ENCODE measurements at regions not wholly inside any gene's neighbourhood (a gene's known extent, or its start where the extent isn't known, plus 50 kb on each side); places are given as distances from the start of the nearest gene placed in this dataset.

- WGBS, 2 donors = 96 to 99% methylated on average over 4 of the region's 4 CpGs
- Histone ChIP-seq H3K27me3 (no peaks in the 10 kb centered on the region), H3K4me1 (no peaks in the 10 kb centered on the region), H3K9me3 (no peaks in the 10 kb centered on the region), H3K27ac (no peak overlapping the region), H3K36me3 (no peaks in the 10 kb centered on the region), H3K4me3 (no peak overlapping the region)
- no peak for DNase-seq (ENCODE audit: low spot score in 2 of 2)
- TF ChIP-seq EP300 (IDR thresholded peaks at IDR 0.05) (no peak), CTCF (IDR thresholded peaks at IDR 0.05) (no peak), POLR2A (IDR thresholded peaks at IDR 0.05) (no peak)
These were observed 69.7 kb upstream of the APC start for GRCh38 chr5:112668016-112668415.

GRCh38 chr5:112668911-112669310 is 68.8 kb upstream of the APC start:
- no peak for DNase-seq (ENCODE audit: low spot score in 2 of 2)
- Histone ChIP-seq H3K4me1 (no peaks in the 10 kb centered on the region), H3K27ac (no peak overlapping the region), H3K4me3 (no peak overlapping the region), H3K27me3 (no peaks in the 10 kb centered on the region), H3K36me3 (no peaks in the 10 kb centered on the region), H3K9me3 (no peaks in the 10 kb centered on the region)
- TF ChIP-seq POLR2A (IDR thresholded peaks at IDR 0.05) (no peak), CTCF (IDR thresholded peaks at IDR 0.05) (no peak), EP300 (IDR thresholded peaks at IDR 0.05) (no peak)
- WGBS, 2 donors = 93 to 97% methylated on average over 3 of the region's 3 CpGs

DNA sequence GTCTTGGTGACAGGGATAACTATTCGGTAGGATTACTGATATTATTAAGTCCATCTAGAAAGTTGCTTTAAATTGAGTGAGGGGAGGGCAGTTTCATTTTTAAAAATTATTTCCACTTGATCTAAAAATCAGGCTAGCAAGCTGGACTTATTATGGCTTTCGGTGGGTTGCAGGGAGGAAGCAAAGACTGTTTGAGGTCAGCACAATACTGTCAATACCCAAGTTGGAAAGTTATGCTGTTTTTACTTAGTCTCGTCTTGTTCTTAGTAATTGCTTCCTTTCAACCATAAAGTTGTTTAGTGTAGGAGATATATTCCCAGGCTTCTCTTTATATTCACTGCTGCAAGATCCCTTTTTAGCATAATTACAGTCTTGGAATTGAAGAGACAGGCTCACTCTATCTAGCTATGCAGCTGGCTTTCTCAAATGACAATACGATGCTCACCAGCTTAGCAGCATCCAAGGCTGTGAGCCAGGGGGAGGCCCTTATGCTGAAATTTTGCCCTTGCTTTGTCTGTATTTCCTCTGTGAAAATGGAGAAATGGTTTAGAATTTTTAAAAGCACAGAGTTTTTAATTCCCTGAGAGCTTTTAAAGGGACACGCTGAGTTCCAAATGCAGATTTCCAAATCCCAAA is 68.2 kb upstream of the APC start:
- WGBS, 2 donors = 53 to 64% methylated on average over 5 of the region's 5 CpGs
- Histone ChIP-seq H3K4me1 (no peaks in the 10 kb centered on the region), H3K4me3 (no peak overlapping the region), H3K36me3 (no peaks in the 10 kb centered on the region), H3K9me3 (no peaks in the 10 kb centered on the region), H3K27ac (no peak overlapping the region), H3K27me3 (no peaks in the 10 kb centered on the region)
- DNase-seq (ENCODE audit: low spot score in 2 of 2) = no peak
- TF ChIP-seq POLR2A (IDR thresholded peaks at IDR 0.05) (no peak), CTCF (IDR thresholded peaks at IDR 0.05) (no peak), EP300 (IDR thresholded peaks at IDR 0.05) (no peak)

DNA sequence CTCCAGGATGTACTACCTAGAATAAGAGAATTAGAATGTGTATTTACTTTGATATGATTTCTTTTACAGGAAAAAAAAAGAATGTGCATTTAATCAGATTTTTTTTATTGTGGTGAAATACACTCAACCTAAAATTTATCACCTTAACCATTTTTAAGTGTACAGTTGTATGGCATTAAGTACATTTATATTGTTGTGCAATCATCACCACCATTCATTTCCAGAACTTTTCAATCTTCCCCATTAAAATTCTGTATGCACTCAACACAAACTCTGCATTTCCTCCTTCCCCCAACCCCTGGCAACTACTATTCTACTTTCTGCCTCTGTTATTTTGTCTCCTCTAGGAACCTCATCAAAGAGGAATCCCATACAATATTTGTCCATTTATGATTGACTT is 66.0 kb upstream of the APC start:
- no peak for DNase-seq (ENCODE audit: low spot score in 2 of 2)
- no peaks in the 10 kb centered on the region for H3K4me1 ChIP-seq
- H3K27ac ChIP-seq = no peak overlapping the region
- H3K9me3 ChIP-seq = no peaks in the 10 kb centered on the region
- TF ChIP-seq EP300 (IDR thresholded peaks at IDR 0.05) (no peak), POLR2A (IDR thresholded peaks at IDR 0.05) (no peak), CTCF (IDR thresholded peaks at IDR 0.05) (no peak)
- no peaks in the 10 kb centered on the region for H3K36me3 ChIP-seq
- H3K27me3 ChIP-seq = no peaks in the 10 kb centered on the region
- no peak overlapping the region for H3K4me3 ChIP-seq

DNA sequence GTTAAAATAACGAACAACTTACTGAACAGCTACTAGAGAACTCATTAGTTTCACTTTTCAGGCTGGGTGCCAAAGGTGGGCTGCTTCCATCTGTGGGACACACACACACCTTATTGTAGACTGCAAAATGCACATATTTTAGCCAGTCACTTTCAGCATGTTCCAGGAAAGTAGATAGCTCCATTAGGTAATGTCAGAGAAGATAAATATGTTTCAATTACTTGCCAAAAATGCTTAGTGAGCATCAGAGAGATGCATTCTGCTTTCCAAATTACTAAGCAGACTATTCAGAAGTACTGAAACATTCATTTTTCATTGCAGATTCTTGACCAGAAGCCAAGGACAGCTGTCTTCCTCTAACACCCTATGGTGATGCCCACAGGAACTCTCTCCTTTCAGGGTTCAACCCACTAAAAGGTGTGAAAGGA is 56.2 kb upstream of the APC start:
- peaks cover 0 to 25% (median 0%) of the 10 kb centered on the region in 4 donors for H3K4me1 ChIP-seq
- no peaks in the 10 kb centered on the region for H3K9me3 ChIP-seq
- no peak overlapping the region for H3K27ac ChIP-seq
- no peaks in the 10 kb centered on the region for H3K27me3 ChIP-seq
- H3K36me3 ChIP-seq = no peaks in the 10 kb centered on the region
- 64 to 73% methylated on average over 1 of the region's 1 CpG for WGBS, 2 donors
- DNase-seq (ENCODE audit: low spot score in 2 of 2) = no peak
- H3K4me3 ChIP-seq = no peak overlapping the region
- TF ChIP-seq CTCF (IDR thresholded peaks at IDR 0.05) (no peak), POLR2A (IDR thresholded peaks at IDR 0.05) (no peak), EP300 (IDR thresholded peaks at IDR 0.05) (no peak)

Data from tibial nerve (tissue), 4 donors.